NCI-H510A treated with DMSO at 0.1 percent for 48 hours (cell line): ENCODE measurements at regions not wholly inside any gene's neighbourhood (a gene's known extent, or its start where the extent isn't known, plus 50 kb on each side); places are given as distances from the start of the nearest gene placed in this dataset.

Experiments
- DNase-seq: peaks from one replicate; lab custom pipeline; 2025; lab: John Stamatoyannopoulos, UW

DNA sequence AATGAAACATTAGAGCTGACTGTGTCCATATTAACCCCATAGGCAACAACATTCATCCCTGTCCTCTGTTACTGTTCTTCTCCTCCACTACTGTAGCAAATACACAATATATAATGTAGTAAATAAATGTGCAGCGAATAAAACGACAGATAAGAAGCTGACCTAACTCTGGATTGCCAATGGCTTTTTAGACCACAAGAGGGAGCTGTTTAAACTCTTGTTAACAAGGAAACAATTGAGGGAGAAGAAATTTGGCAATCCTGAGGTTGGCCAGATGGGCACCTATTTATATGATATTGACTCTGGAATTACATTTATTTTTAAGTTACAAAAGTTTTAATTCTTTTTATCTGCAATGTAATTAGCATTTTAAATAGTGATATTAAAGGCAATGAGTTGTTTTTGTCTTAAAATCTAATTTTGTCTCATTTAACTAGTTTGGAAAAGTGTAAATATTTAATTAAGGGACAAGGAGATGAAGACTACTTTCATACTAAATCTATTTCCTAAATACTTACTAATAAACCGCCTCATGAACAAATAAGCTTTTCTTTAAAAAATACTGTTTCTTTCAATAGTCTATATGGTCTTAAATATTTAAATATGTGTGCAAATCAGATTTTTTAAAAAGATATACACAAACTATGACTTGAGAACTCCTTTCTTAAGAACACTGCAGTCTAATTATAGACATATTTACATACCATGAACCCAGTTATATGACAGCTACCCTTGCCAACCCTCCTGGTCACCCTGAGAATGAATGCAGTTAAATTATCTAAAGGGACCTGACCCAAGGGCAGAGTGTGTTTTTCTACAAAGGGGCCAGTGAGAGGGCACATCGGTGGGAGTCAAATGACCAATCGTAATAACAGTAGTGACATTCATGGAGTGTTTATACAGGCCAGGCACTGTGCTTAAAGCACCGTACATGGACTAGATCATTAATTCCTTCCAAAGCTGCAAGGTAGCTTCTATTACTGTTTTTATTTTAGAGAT lies 52.9 kb upstream of the HPF1 start:
- peak; percentile 48 for DNase-seq

DNA sequence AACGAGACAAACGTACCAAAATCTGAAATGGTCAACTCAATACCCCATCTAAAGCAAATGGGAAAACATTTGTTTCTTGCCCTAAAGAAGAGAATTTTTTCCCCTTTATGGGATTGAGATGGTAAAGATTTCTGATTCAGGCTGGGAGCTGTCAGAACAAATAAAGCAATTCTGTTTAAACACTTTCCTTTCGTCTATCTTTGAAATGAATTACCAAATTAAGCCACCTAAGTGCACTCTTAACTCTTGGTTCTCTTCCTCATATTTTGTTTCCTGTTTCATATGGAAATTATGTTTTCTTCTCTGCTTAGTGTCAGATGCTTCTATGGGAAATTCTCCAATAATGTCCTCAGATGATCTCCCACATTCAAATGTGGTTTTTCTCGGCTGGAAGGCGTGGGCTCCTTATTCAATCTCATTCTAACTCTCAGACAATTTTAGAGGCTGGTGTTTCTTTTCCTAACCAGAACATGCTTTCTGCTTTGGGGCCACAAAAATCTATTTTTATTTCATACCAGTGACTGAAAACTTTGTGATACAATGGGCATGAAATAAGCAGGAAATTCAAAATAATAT lies 50.3 kb upstream of the HPF1 start:
- DNase-seq, result no peak
